MM.1S (cell line): ENCODE measurements at regions not wholly inside any gene's neighbourhood (a gene's known extent, or its start where the extent isn't known, plus 50 kb on each side); places are given as distances from the start of the nearest gene placed in this dataset.
"Not testable (repeated sequence)": the region's sequence is repeated elsewhere in the genome, so short reads cannot be mapped to it uniquely, and the experiment has no call there.

ENCODE experiments used
- DNase-seq: peaks from one replicate; pipeline ENCODE4 v3.0.0-alpha.2; 2015
- H2AFZ ChIP-seq: fragments of 300-600 bp; sonication (generic); 2 replicates; pipeline ENCODE4 v1.6.0; 2016; ENCODE audit warnings: antibody characterized with exemption, low read length
- H3F3A ChIP-seq: fragments of 300-600 bp; sonication (generic); 2 replicates; pipeline ENCODE4 v1.6.1; 2016; ENCODE audit warnings: mild to moderate bottlenecking, antibody characterized with exemption, low read length, moderate library complexity, mixed read lengths; ENCODE audit not compliant: insufficient read depth
- H3K27ac ChIP-seq: fragments of 300-600 bp; sonication (generic); 2 replicates; pipeline ENCODE4 v1.5.1; 2016; ENCODE audit warnings: mild to moderate bottlenecking, low read length
- H3K27me3 ChIP-seq: fragments of 300-600 bp; sonication (generic); replicated peaks from 2 replicates; pipeline ENCODE4 v1.6.0; 2016; ENCODE audit warnings: low read length; ENCODE audit not compliant: insufficient read depth
- H3K36me3 ChIP-seq: fragments of 300-600 bp; sonication (generic); replicated peaks from 2 replicates; pipeline ENCODE4 v1.6.1; 2016; ENCODE audit warnings: mild to moderate bottlenecking, low read length, mixed read lengths; ENCODE audit not compliant: insufficient read depth
- H3K4me1 ChIP-seq: fragments of 300-600 bp; sonication (generic); 2 replicates; pipeline ENCODE4 v1.6.1; 2016; ENCODE audit warnings: low read length, mixed read lengths
- H3K4me2 ChIP-seq: fragments of 300-600 bp; sonication (generic); 2 replicates; pipeline ENCODE4 v1.6.0; 2016; ENCODE audit warnings: low read depth, low read length
- H3K4me3 ChIP-seq: fragments of 300-600 bp; sonication (generic); 2 replicates; pipeline ENCODE4 v1.5.1; 2016; ENCODE audit warnings: low read length, mixed read lengths
- H3K79me2 ChIP-seq: fragments of 300-600 bp; sonication (generic); 2 replicates; pipeline ENCODE4 v1.6.1; 2016; ENCODE audit warnings: mixed run types, low read length, mixed read lengths
- H3K9ac ChIP-seq: fragments of 300-600 bp; sonication (generic); 2 replicates; pipeline ENCODE4 v1.6.1; 2016; ENCODE audit warnings: low read length, mixed read lengths
- H3K9me2 ChIP-seq: fragments of 300-600 bp; sonication (generic); replicated peaks from 2 replicates; pipeline ENCODE4 v1.6.1; 2016; ENCODE audit warnings: mild to moderate bottlenecking, low read length, mixed read lengths; ENCODE audit not compliant: insufficient read depth
- H3K9me3 ChIP-seq: fragments of 300-600 bp; sonication (generic); replicated peaks from 2 replicates; pipeline ENCODE4 v1.6.1; 2016; ENCODE audit warnings: mild to moderate bottlenecking, low read length, mixed read lengths; ENCODE audit not compliant: insufficient read depth
- H4K20me1 ChIP-seq: fragments of 300-600 bp; sonication (generic); 2 replicates; pipeline ENCODE4 v1.6.1; 2016; ENCODE audit warnings: mild to moderate bottlenecking, low read length, moderate library complexity, mixed read lengths; ENCODE audit not compliant: insufficient read depth
- EZH2 ChIP-seq: fragments of 300-600 bp; sonication (generic); optimal IDR thresholded peaks from 2 replicates; pipeline ENCODE3; 2017; ENCODE audit warnings: low read depth, mild to moderate bottlenecking, antibody characterized with exemption, low read length, mixed read lengths
- EZH2phosphoT487 ChIP-seq: fragments of 300-600 bp; sonication (generic); IDR thresholded peaks from 2 replicates; pipeline ENCODE4 v1.6.1; 2018; ENCODE audit warnings: antibody characterized with exemption, low read length
- TF ChIP-seq, protein P1 (sequence below): fragments of 300-600 bp; sonication (generic); IDR thresholded peaks from 2 replicates; pipeline ENCODE4 v1.5.1; 2016; ENCODE audit warnings: antibody characterized with exemption, low read length, mixed read lengths

DNA sequence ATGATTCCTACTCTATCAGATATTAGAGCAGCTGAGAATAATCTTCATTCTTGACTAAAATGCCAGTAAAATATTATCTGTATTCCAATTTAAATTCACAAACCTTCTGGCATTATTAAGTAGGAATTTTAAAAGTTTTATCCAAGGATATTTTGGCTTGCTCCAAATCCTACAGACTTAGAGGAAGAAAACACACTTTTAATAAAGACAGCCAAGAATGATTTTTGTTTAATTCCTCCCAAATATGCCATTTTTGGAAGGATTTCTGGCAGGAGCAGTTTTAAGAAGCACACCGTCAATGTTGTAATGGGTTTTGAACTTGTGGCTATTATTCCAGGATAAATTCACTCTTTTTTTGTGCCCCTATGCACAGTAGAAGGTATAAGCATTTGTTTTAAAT is 355.1 kb downstream of the SLITRK5 start:
- no peaks in the 10 kb centered on the region for H3K9me3 ChIP-seq
- no peak for DNase-seq
- H3K4me1 ChIP-seq, result no peaks in the 10 kb centered on the region
- H3K4me2 ChIP-seq, result no peak overlapping the region
- H4K20me1 ChIP-seq, result no peaks in the 10 kb centered on the region
- H3K36me3 ChIP-seq, result no peaks in the 10 kb centered on the region
- H3K4me3 ChIP-seq, result no peak overlapping the region
- TF ChIP-seq EZH2 (no peak), EZH2phosphoT487 (no peak)
- TF ChIP-seq, protein P1, sequence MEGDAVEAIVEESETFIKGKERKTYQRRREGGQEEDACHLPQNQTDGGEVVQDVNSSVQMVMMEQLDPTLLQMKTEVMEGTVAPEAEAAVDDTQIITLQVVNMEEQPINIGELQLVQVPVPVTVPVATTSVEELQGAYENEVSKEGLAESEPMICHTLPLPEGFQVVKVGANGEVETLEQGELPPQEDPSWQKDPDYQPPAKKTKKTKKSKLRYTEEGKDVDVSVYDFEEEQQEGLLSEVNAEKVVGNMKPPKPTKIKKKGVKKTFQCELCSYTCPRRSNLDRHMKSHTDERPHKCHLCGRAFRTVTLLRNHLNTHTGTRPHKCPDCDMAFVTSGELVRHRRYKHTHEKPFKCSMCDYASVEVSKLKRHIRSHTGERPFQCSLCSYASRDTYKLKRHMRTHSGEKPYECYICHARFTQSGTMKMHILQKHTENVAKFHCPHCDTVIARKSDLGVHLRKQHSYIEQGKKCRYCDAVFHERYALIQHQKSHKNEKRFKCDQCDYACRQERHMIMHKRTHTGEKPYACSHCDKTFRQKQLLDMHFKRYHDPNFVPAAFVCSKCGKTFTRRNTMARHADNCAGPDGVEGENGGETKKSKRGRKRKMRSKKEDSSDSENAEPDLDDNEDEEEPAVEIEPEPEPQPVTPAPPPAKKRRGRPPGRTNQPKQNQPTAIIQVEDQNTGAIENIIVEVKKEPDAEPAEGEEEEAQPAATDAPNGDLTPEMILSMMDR, result no peak
- no peak overlapping the region for H3K9ac ChIP-seq
- H3F3A ChIP-seq, result no peaks in the 10 kb centered on the region
- no peak overlapping the region for H2AFZ ChIP-seq
- no peaks in the 10 kb centered on the region for H3K27me3 ChIP-seq
- H3K79me2 ChIP-seq, result no peaks in the 10 kb centered on the region
- no peak overlapping the region for H3K27ac ChIP-seq
- H3K9me2 ChIP-seq, result no peaks in the 10 kb centered on the region

DNA sequence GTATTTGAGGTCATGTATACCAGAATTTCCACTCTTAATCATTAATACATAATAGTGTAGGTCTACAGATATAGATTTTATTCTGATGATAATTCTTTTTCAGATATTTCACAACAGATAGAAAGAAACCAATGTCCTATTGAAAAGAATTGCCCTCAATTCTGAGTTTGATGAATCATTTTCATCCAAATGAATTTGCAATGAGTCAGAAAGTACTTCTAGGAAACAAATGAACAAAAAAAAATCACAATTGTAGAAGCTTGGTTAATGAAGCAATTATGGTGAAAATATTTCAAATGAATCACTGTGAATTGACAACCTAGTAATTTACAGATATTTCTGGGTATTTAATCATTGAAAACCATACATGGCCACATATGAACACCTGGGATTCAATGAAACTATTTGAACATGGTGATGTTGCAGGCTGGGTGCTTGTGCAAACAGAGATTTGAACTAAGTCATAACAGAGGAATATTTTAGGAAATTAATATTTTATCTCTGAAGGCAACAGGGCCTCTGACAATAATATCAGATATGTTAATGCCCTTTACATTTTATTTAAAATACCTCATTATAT is 360.9 kb downstream of the SLITRK5 start:
- Histone ChIP-seq H3K27ac (no peak overlapping the region), H4K20me1 (no peaks in the 10 kb centered on the region), H3K79me2 (no peaks in the 10 kb centered on the region), H3K27me3 (no peaks in the 10 kb centered on the region), H3K9me3 (no peaks in the 10 kb centered on the region), H3F3A (no peaks in the 10 kb centered on the region), H3K9me2 (no peaks in the 10 kb centered on the region), H2AFZ (no peak overlapping the region), H3K4me2 (no peak overlapping the region), H3K9ac (no peak overlapping the region), H3K4me3 (no peak overlapping the region), H3K36me3 (no peaks in the 10 kb centered on the region), H3K4me1 (no peaks in the 10 kb centered on the region)
- no peak for DNase-seq
- TF ChIP-seq EZH2phosphoT487 (no peak), EZH2 (no peak)
- TF ChIP-seq, protein P1, result no peak

DNA sequence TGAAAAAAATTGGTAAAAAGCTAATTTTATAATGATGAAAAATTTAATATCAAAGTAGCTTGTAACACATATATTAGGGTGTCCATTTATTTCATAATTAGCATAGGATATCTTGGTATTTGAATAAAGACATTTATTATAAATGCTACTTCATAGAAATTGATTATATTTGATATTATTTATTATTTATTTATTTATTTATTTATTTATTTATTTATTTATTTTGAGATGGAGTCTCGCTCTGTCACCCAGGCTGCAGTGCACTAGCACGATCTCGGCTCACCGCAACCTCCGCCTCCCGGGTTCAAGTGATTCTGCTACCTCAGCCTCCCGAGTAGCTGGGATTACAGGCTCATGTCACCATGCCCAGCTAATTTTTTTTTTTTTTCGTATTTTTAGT is 365.0 kb downstream of the SLITRK5 start:
- H3K4me3 ChIP-seq, H3K79me2 ChIP-seq, H3K27ac ChIP-seq, H3K9me2 ChIP-seq, H3K36me3 ChIP-seq, H3K4me1 ChIP-seq, H3K9ac ChIP-seq, H2AFZ ChIP-seq, H4K20me1 ChIP-seq, H3K27me3 ChIP-seq, H3K4me2 ChIP-seq, H3F3A ChIP-seq, DNase-seq, H3K9me3 ChIP-seq: not testable (repeated sequence)

DNA sequence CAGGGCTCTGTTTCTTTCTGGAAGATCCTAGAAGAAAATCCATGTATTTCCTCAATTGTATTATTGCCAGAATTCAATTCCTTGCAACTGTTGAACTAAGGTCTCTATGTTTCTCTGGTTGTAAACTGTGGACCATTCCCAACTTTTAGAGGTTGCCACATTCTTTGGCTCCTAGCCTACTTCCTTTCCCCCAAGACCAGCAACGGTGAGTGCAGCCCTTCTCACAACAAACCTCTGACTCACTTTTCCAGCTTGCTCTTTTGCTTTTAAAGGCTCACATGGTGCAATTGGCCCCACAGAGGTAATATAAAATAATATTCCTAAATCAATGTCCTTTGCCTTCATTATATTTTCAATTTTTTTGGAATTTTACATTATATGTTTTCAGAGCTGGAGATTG is 371.3 kb downstream of the SLITRK5 start:
- Histone ChIP-seq H3K27ac (no peak overlapping the region), H3K79me2 (no peaks in the 10 kb centered on the region), H3K36me3 (no peaks in the 10 kb centered on the region), H3K9me3 (no peaks in the 10 kb centered on the region), H3K9me2 (no peaks in the 10 kb centered on the region), H3K27me3 (no peaks in the 10 kb centered on the region), H3F3A (no peaks in the 10 kb centered on the region), H3K4me2 (no peak overlapping the region), H4K20me1 (no peaks in the 10 kb centered on the region), H3K4me1 (no peaks in the 10 kb centered on the region), H3K9ac (no peak overlapping the region), H2AFZ (no peak overlapping the region), H3K4me3 (no peak overlapping the region)
- TF ChIP-seq EZH2 (no peak), EZH2phosphoT487 (no peak)
- TF ChIP-seq, protein P1, result no peak
- no peak for DNase-seq
